Fibroblast of mammary gland (primary cell): ENCODE measurements at regions not wholly inside any gene's neighbourhood (a gene's known extent, or its start where the extent isn't known, plus 50 kb on each side); places are given as distances from the start of the nearest gene placed in this dataset.
"Not testable (repeated sequence)": the region's sequence is repeated elsewhere in the genome, so short reads cannot be mapped to it uniquely, and the experiment has no call there.

Experiments used
- DNase-seq: peaks from one replicate; pipeline ENCODE4 v3.0.0-alpha.2; 2010; ENCODE audit warnings: low read depth
- H3K4me3 ChIP-seq: 2 replicates; pipeline ENCODE4 v1.5.1; 2011; ENCODE audit warnings: low read depth, mild to moderate bottlenecking, low read length, moderate library complexity; ENCODE audit not compliant: control insufficient read depth
- CTCF ChIP-seq: conservative IDR thresholded peaks from 2 replicates; pipeline ENCODE4 v1.5.1; 2011; ENCODE audit warnings: low read depth, low read length, inconsistent platforms; ENCODE audit not compliant: control insufficient read depth, insufficient read depth

DNA sequence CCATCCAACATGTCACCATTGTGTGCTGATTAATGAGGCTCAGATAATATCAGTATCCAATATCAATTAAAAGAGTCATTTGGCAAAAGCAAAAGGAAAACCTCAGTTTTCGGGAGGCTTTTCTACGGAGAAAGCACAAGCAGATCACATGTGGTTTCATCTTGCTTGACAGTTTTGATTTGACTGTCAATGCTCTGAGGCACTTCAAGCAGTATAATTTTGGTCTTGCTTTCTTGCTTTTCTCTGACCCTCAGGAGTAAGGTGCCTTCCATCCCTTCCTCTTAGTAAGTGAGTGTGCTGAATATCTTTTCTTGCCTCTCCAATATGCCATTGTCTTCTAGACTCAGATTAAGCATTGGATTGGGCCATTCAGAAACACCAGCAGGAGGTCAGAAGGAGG is 115.5 kb upstream of the CALCR start:
- no peak for DNase-seq
- no peak overlapping the region for H3K4me3 ChIP-seq
- TF ChIP-seq CTCF, result no peak

DNA sequence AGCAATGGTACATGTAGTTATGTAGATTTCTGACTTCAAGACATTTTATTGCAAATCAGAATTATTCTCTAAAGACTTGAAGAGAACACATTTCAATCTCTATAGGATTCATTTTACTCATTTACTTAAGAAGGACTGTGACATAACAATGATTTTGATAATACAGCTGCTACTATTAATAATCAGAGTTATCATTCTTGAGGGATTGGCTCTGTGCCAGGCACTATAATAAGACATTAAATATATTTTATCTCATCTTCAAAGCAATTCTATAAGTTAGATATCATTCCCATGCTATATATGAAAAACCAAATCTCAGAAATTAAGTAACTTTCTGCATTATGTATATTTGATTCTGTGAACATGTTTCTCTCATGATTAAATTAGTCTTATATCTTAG is 103.7 kb upstream of the CALCR start:
- DNase-seq, result no peak
- TF ChIP-seq CTCF, result no peak
- H3K4me3 ChIP-seq, result no peak overlapping the region

DNA sequence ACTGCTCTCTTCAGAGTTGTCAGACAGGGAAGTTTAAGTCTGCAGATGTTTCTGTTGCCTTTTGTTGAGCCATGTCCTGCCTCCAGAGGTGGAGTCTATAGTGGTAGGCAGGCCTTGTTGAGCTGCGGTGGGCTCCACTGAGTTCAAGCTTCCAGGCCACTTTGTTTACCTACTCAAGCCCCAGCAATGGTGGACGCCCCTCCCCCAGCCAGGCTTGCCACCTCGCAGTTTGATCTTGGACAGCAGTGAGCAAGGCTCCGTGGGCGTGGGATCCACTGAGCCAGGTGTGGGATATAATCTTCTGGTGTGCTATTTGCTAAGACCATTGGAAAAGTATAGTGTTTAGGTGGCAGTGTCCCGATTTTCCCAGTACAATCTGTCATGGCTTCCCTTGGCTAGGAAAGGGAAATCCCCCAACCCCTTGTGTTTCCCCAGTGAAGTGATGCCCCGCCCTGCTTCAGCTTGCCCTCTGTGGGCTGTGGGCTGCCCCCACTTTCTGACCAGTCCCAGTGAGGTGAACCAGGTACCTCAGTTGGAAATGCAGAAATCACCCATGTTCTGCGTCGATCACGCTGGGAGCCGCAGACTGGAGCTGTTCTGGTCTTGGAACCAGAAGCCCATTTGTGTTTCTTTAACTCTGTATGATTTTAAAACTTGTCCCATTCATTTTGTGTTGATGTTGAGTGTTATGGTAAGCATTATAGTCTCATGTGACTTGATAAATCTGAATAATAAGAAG is 89.2 kb upstream of the CALCR start:
- DNase-seq, result no peak
- no peak overlapping the region for H3K4me3 ChIP-seq
- no peak for TF ChIP-seq CTCF

DNA sequence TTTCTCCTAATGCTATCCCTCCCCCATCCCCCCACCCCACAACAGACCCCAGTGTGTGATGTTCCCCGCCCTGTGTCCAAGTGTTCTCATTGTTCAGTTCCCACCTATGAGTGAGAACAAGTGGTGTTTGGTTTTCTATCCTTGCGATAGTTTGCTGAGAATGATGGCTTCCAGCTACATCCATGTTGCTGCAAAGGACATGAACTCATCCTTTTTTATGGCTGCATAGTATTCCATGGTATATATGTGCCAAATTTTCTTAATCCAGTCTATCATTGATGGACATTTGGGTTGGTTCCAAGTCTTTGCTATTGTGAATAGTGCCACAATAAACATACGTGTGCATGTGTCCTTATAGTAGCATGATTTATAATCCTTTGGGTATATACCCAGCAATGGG is 83.6 kb upstream of the CALCR start:
- DNase-seq, H3K4me3 ChIP-seq: not testable (repeated sequence)

- H3K4me3 ChIP-seq, result no peak overlapping the region
- no peak for DNase-seq
- TF ChIP-seq CTCF, result no peak
These were observed 77.2 kb upstream of the CALCR start for GRCh38 chr7:93651603-93652159.

- H3K4me3 ChIP-seq, result no peak overlapping the region
- TF ChIP-seq CTCF, result no peak
- DNase-seq, result no peak
These were observed 72.0 kb upstream of the CALCR start for GRCh38 chr7:93646538-93646937.

DNA sequence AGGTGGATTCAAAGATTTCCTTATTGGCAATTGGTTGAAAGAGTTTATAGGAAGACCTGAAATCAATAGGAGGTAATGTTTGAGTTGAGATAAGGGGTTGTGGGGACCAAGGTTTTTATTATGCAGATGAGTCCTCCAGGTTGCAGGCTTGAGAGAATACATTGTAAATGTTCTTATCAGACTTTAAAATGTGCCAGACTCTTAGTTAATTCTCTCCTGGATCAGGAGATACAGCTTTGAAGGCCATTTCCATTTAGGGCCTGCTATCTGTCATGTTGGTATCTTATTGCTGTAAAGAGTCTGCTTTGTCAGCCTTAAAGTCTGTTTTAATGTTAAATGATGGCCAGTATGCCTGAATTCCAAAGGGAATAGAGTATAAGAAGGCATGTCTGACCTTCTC is 61.8 kb upstream of the CALCR start:
- no peak for DNase-seq
- TF ChIP-seq CTCF, result no peak
- H3K4me3 ChIP-seq, result no peak overlapping the region
